Midbrain (tissue), 1 donor: ENCODE measurements at regions not wholly inside any gene's neighbourhood (a gene's known extent, or its start where the extent isn't known, plus 50 kb on each side); places are given as distances from the start of the nearest gene placed in this dataset.

Source experiments
- DNase-seq: peaks from one replicate; lab custom pipeline; 2025; lab: John Stamatoyannopoulos, UW

DNA sequence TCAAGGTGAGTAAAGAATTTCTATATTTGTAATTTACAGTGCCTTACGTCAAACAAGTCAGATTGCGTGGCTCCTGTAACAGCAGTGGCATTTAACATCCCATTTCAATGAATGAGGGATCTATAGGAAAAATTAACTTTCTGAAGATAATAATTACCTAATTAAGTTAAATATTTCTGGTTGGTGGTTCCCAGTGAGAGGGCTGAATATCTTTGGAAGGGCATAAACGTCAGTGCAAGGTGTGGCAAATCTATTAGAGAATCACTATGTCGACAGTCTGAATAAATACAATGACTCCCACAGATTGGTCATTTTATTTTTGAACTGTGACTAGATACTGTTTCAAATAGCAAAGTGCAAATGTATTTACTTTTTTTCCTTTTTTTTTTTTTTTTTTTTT is 80.0 kb downstream of the S1PR1 start:
- DNase-seq = no peak

GRCh38 chr1:101317590-101317989 is 80.8 kb downstream of the S1PR1 start:
- DNase-seq = no peak

- no peak for DNase-seq
These were observed 86.7 kb downstream of the S1PR1 start for GRCh38 chr1:101323535-101323934.

DNA sequence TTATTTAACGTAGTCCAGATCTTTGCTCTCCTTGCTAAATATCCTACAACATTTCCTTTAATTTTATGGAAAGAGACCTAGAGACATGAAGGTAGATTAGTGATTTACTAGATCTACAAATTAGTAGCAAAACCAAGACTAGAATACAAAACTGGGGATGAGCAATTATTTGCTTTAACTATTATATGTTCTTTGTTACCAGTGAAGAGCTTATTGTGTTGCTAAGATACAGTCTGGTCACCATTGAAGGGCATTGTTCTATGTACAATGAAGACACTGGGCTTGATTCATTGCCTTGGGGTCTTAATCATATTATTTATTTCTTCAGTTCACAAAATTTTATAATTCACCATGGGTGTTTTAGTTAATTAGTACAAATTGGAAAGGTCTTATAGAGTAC is 88.3 kb downstream of the S1PR1 start:
- DNase-seq = no peak

GRCh38 chr1:101330427-101331130 is 93.8 kb downstream of the S1PR1 start:
- DNase-seq = no peak

GRCh38 chr1:101331794-101332193 is 95.0 kb downstream of the S1PR1 start:
- no peak for DNase-seq

GRCh38 chr1:101332633-101333032 is 95.8 kb downstream of the S1PR1 start:
- no peak for DNase-seq

DNA sequence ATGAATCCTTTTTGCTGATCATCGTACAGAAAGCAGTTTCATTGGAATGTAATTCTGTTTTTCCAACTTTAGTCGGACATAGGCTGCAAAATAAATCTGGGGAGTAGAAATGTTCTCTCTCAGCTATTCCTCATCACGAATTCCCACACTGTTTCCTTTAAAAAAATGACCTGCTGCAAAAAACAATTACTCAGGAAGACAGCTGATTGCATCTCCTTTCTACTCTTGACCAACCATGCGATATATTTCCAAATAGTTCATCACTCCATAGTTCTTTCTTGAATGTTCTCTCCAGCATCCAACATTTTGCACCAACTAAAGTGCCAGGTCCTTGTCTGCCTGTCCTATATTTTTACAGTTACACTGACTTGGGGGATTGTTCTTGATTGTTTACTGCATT is 96.4 kb downstream of the S1PR1 start:
- DNase-seq = no peak

DNA sequence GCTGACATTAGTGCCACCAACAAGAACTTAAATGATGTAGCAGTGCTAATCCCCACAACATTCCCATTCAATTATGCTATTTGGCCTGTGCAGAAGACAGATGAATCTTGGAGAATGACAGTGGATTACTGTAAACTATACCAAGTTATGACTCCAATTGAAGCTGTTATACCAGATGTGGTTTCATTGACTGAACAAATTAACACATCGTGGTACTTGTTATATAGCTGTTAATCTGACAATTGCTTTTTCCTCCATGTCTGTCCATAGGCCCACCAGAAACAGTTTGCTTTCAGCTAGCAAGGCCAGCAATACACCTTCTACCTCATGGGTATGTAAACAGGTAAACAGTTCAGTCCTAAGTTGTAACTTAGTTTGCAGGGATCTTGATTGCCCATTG is 101.1 kb downstream of the S1PR1 start:
- no peak for DNase-seq

- no peak for DNase-seq
These were observed 102.1 kb downstream of the S1PR1 start for GRCh38 chr1:101338714-101339430.

- DNase-seq = no peak
These were observed 107.9 kb downstream of the S1PR1 start for GRCh38 chr1:101344745-101345144.

- DNase-seq = no peak
These were observed 109.6 kb downstream of the S1PR1 start for GRCh38 chr1:101346419-101346818.

GRCh38 chr1:101356013-101356412 is 119.2 kb downstream of the S1PR1 start:
- DNase-seq = no peak

DNA sequence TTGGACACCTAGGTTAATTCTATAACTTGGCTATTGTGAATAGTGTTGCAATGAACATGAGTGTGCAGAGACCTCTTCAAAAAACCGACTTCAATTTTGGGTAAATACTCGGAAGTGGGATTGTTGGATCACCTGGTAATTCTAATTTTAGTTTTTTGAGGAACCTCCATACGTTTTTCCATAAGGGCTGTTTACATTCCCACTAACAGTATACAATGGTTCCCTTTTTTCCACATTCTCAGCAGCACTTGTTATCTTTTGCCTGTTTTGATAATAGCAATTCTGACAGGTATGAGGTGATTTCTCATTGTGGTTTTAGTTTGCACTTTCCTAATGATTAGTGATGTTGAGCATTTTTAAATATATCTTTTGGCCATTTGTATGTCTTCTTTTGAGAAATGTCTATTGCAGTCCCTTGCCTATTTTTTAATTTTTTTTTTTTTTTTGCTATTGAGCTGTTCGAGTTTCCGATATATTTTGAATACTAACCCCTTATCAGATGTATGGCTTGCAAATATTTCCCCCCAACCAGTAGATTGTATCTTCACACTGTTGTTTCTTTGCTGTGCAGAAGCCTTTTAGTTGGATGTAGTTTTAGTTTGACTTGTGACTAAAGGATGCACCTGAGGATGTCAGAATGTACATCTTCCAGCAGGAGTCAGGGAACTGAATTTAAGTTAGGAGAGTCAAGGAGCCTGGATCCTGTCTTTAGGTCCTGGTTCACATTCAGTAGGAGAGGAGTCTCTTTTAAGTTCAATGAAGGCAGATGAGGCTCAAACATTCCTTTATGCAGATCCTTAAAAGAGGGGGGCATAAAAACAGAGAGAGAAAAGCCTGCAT is 120.0 kb downstream of the S1PR1 start:
- no peak for DNase-seq

DNA sequence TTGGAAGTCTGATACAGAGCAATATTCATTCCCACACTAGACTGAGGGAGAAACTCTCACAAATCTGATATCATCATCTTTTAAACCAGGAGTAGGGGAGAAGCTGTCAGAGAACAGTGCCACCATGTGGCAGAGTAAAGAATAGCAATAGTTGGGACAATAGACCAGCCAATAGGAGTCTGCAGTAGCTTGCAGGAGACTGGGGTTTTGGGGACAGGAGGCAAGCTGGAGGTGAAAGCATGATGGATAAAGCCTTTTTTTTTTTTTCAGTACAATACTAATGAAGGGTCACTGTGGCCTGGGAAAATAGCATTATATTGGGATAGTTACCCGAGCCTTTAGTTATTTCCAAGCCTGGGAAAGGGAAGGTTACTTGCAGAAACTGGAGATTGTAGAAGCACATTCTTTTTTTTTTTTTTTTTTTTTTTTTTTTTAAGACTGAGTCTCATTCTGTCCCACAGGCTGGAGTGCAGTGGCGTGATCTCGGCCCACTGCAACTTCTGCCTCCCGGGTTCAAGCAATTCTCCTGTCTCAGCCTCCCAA is 120.7 kb downstream of the S1PR1 start:
- DNase-seq = peak; percentile 84

GRCh38 chr1:101360506-101360905 is 123.7 kb downstream of the S1PR1 start:
- DNase-seq = no peak

DNA sequence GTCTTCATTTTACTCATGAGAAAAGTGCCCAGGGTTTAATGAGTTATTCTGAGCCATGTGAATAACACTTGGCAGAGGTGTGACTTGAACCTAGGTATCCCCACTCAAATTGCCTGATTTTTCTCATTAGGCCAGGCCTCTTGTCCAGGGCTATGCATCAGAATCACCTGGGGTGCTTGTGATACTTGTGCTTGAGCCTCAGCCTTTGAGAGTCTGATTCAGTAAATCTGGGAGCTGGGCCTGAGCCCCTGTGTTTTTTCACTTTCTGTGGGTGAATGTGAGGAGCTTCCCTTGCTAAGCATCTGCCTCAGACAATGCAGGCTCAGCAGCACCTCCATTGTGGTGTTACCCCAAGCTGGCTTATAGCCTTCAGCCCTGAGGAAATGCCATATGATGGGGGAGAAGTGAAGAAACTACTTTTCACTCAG is 127.1 kb downstream of the S1PR1 start:
- no peak for DNase-seq

- no peak for DNase-seq
These were observed 127.7 kb downstream of the S1PR1 start for GRCh38 chr1:101364370-101365120.

DNA sequence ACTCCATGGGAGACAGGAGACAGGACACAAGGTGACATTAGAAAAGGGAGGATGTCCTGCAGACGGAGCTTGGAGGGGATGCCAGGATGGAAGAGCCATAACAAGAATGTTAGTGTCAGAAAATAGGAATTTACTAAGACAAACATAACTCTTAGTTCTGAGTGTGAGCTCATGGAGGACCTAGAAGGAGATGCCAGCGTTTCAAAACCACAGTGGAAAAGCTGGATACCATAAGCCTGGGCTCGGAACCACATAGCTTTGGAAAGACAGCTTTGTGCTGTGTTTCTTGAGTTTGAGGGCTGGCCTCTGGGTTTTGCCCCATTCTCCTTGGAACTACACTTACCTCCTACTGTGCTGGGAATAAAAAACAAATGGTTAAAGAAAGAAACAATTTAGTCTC is 128.4 kb downstream of the S1PR1 start:
- DNase-seq = no peak

DNA sequence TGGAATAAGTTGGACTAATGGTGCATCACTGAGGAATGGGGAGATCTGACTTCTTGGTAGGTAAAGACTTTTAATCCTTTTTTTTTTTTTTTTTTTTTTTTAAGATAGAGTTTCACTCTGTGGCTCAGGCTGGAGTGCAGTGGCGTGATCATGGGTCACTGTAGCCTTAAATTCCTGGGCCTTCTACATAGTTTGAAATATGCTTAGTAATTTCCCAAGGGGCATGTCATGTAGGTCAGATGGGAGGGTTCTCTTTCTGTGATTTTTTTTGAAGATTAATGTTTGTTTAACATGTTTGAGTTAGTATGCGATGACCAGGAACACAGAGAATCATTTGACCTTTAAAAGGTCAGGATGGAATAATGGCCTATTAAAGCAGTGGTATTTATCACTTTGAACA is 129.1 kb downstream of the S1PR1 start:
- no peak for DNase-seq

GRCh38 chr1:101366513-101367215 is 129.8 kb downstream of the S1PR1 start:
- DNase-seq = no peak
